H1 (cell line): ENCODE measurements at regions not wholly inside any gene's neighbourhood (a gene's known extent, or its start where the extent isn't known, plus 50 kb on each side); places are given as distances from the start of the nearest gene placed in this dataset.

Experiments
- CTCF ChIA-PET: fragments of 300-600 bp; sonication (Branson Sonifier 250); formaldehyde crosslinking; loops from one replicate; lab custom pipeline; 2021; ENCODE audit not compliant: partially characterized antibody; lab: Charles Lee
- POLR2A ChIA-PET: fragments of 300-600 bp; sonication (Branson Sonifier 250); formaldehyde crosslinking; loops from one replicate; lab custom pipeline; 2021; ENCODE audit warnings: inconsistent platforms; ENCODE audit not compliant: partially characterized antibody; lab: Charles Lee
- DNase-seq, 2 experiments: peaks; one replicate each; pipeline versions ENCODE4 v3.0.0 to v3.0.0-alpha.2; 2010 to 2022; ENCODE audit warnings: low spot score in 2 of 2, low read depth in 1 of 2, mixed read lengths in 1 of 2
- FAIRE-seq: peaks from 2 replicates; lab custom pipeline; 2011; peaks lifted over from hg19 to GRCh38; lab: Jason Lieb, UNC
- H2AFZ ChIP-seq: 2 replicates; pipeline ENCODE4 v1.8.1; 2012; ENCODE audit warnings: low read length, inconsistent platforms
- H2AK5ac ChIP-seq: 2 replicates; pipeline ENCODE4 v1.6.1; 2013; ENCODE audit warnings: low read depth, low read length
- H2BK120ac ChIP-seq: replicated peaks from 2 replicates; pipeline ENCODE3; 2013; ENCODE audit warnings: low read depth, low read length, inconsistent platforms
- H2BK12ac ChIP-seq: 2 replicates; pipeline ENCODE4 v1.6.1; 2013; ENCODE audit warnings: low read depth, low read length
- H2BK15ac ChIP-seq: 2 replicates; pipeline ENCODE4 v1.6.1; 2013; ENCODE audit warnings: low read length
- H2BK20ac ChIP-seq: 2 replicates; pipeline ENCODE4 v1.6.1; 2013; ENCODE audit warnings: low read length
- H2BK5ac ChIP-seq: 2 replicates; pipeline ENCODE4 v1.6.1; 2013; ENCODE audit warnings: low read depth, low read length
- H3K14ac ChIP-seq: 2 replicates; pipeline ENCODE4 v1.6.1; 2013; ENCODE audit warnings: inconsistent platforms; ENCODE audit not compliant: insufficient read length
- H3K18ac ChIP-seq: 2 replicates; pipeline ENCODE4 v1.6.1; 2013; ENCODE audit warnings: low read length; ENCODE audit errors: extremely low read depth
- H3K23ac ChIP-seq: 2 replicates; pipeline ENCODE4 v1.6.1; 2013; ENCODE audit warnings: inconsistent platforms; ENCODE audit not compliant: insufficient read length
- H3K23me2 ChIP-seq: 2 replicates; pipeline ENCODE4 v1.6.1; 2013; ENCODE audit warnings: low read depth, low read length
- H3K27ac ChIP-seq: 2 replicates; pipeline ENCODE4 v1.6.1; 2011; ENCODE audit warnings: low read depth, low read length, inconsistent platforms
- H3K27me3 ChIP-seq, 4 experiments: replicated peaks in 1 of 4; 1 replicate in 1 of 4; 2 replicates in 3 of 4; pipeline versions ENCODE4 v1.6.1 to v1.8.1; 2011 to 2013; ENCODE audit warnings: low read length in 3 of 4, mild to moderate bottlenecking in 3 of 4, inconsistent platforms in 2 of 4, mixed read lengths in 2 of 4, moderate library complexity in 1 of 4; ENCODE audit not compliant: control insufficient read depth in 3 of 4, insufficient read depth in 3 of 4; ENCODE audit errors: extremely low read depth in 1 of 4
- H3K36me3 ChIP-seq, 4 experiments: 2 replicates each; pipeline versions ENCODE4 v1.6.1 to v1.8.1; 2011 to 2013; ENCODE audit warnings: mild to moderate bottlenecking in 4 of 4, low read length in 3 of 4, moderate library complexity in 2 of 4, control low read depth in 1 of 4, inconsistent platforms in 1 of 4; ENCODE audit not compliant: insufficient read depth in 4 of 4, control insufficient read depth in 2 of 4
- H3K4ac ChIP-seq: replicated peaks from 2 replicates; pipeline ENCODE3; 2013; ENCODE audit warnings: low read length, low read depth, mixed read lengths, inconsistent platforms; ENCODE audit not compliant: insufficient read length
- H3K4me1 ChIP-seq, 4 experiments: replicated peaks in 1 of 4; 1 replicate in 1 of 4; 2 replicates in 3 of 4; pipeline versions ENCODE4 v1.6.1 to v1.8.1; 2011 to 2013; ENCODE audit warnings: low read length in 3 of 4, inconsistent platforms in 2 of 4, mixed read lengths in 1 of 4; ENCODE audit not compliant: insufficient read depth in 4 of 4, control insufficient read depth in 3 of 4
- H3K4me2 ChIP-seq, 2 experiments: 2 replicates each; pipeline versions ENCODE4 v1.6.1 to v1.8.1; 2011 to 2013; ENCODE audit warnings: low read depth in 2 of 2, low read length in 2 of 2, control low read depth in 1 of 2, inconsistent platforms in 1 of 2, mild to moderate bottlenecking in 1 of 2; ENCODE audit not compliant: insufficient read depth in 1 of 2
- H3K4me3 ChIP-seq, 4 experiments: fragments of 200-600, 300-600 bp in 1 of 4; sonication (generic), shearing (Covaris generic), sonication (Bioruptor Twin) in 1 of 4; 2 replicates each; pipeline versions ENCODE4 v1.5.1 to v1.8.1; 2011 to 2016; ENCODE audit warnings: low read length in 4 of 4, low read depth in 3 of 4, control low read depth in 2 of 4, inconsistent platforms in 2 of 4, mild to moderate bottlenecking in 2 of 4, mixed read lengths in 1 of 4, moderate library complexity in 1 of 4; ENCODE audit not compliant: insufficient read depth in 2 of 4; ENCODE audit errors: extremely low read depth in 1 of 4
- H3K56ac ChIP-seq: replicated peaks from 2 replicates; pipeline ENCODE3; 2013; ENCODE audit warnings: low read depth, mild to moderate bottlenecking, mixed read lengths, low read length, inconsistent platforms; ENCODE audit not compliant: insufficient read length
- H3K79me1 ChIP-seq: 2 replicates; pipeline ENCODE4 v1.6.1; 2013; ENCODE audit warnings: low read depth, low read length, control low read depth
- H3K79me2 ChIP-seq, 2 experiments: 2 replicates each; pipeline versions ENCODE4 v1.6.1 to v1.8.1; 2012 to 2013; ENCODE audit warnings: low read length in 2 of 2, mild to moderate bottlenecking in 2 of 2, inconsistent platforms in 1 of 2; ENCODE audit not compliant: insufficient read depth in 2 of 2, control insufficient read depth in 1 of 2
- H3K9ac ChIP-seq, 4 experiments: replicated peaks in 1 of 4; 1 replicate in 1 of 4; 2 replicates in 3 of 4; pipeline versions ENCODE4 v1.6.1 to v1.8.1; 2011 to 2013; ENCODE audit warnings: low read depth in 3 of 4, low read length in 3 of 4, control low read depth in 2 of 4, mild to moderate bottlenecking in 2 of 4, moderate library complexity in 2 of 4, inconsistent platforms in 1 of 4; ENCODE audit errors: extremely low read depth in 1 of 4
- H3K9me3 ChIP-seq, 2 experiments: 2 replicates each; pipeline versions ENCODE4 v1.6.1 to v1.8.1; 2012 to 2013; ENCODE audit warnings: mild to moderate bottlenecking in 2 of 2, moderate library complexity in 2 of 2, control low read depth in 1 of 2, inconsistent platforms in 1 of 2, low read depth in 1 of 2, low read length in 1 of 2, mixed read lengths in 1 of 2; ENCODE audit not compliant: insufficient read depth in 2 of 2
- H4K20me1 ChIP-seq, 2 experiments: replicated peaks in 1 of 2; 2 replicates each; pipeline versions ENCODE3 to v1.8.1; 2011 to 2013; ENCODE audit warnings: inconsistent platforms in 2 of 2, low read length in 2 of 2, mild to moderate bottlenecking in 1 of 2; ENCODE audit not compliant: insufficient read depth in 2 of 2, control insufficient read depth in 1 of 2
- H4K5ac ChIP-seq: 2 replicates; pipeline ENCODE4 v1.6.1; 2013; ENCODE audit warnings: low read length, low read depth, mixed read lengths, inconsistent platforms; ENCODE audit not compliant: insufficient read length
- H4K8ac ChIP-seq: 2 replicates; pipeline ENCODE4 v1.8.0; 2013; ENCODE audit warnings: mild to moderate bottlenecking, moderate library complexity, low read length, inconsistent platforms; ENCODE audit not compliant: insufficient read depth; ENCODE audit errors: extremely low read depth
- H4K91ac ChIP-seq: replicated peaks from 2 replicates; pipeline ENCODE3; 2013; ENCODE audit warnings: low read length, mixed read lengths, inconsistent platforms; ENCODE audit not compliant: insufficient read length
- CREB1 ChIP-seq: IDR thresholded peaks from 2 replicates; pipeline ENCODE4 v1.6.1; 2012; ENCODE audit warnings: inconsistent platforms
- JUN ChIP-seq: IDR thresholded peaks from 2 replicates; pipeline ENCODE4 v1.6.1; 2011; ENCODE audit warnings: low read depth, mild to moderate bottlenecking, improper control_type of control experiment, low read length
- SUZ12 ChIP-seq: fragments of 200-600 bp; sonication (generic); IDR thresholded peaks from 2 replicates; pipeline ENCODE4 v1.6.1; 2012; ENCODE audit warnings: mild to moderate bottlenecking, inconsistent platforms, low read length, moderate library complexity, mixed read lengths
- TAF7 ChIP-seq: optimal IDR thresholded peaks from 2 replicates; pipeline ENCODE3; 2011; ENCODE audit warnings: low read depth, mild to moderate bottlenecking, inconsistent platforms, low read length, moderate library complexity, borderline replicate concordance
- WGBS, 2 experiments: shearing (Covaris generic) in 1 of 2; methylation state at CpG; one replicate each; pipeline versions ENCODE4 v1.1.6 to v1.1.7; 2013 to 2015; ENCODE audit warnings: low lambda C conversion rate in 2 of 2, mixed read lengths in 2 of 2, inconsistent platforms in 1 of 2, low coverage in 1 of 2, missing lambda C conversion rate in 1 of 2; ENCODE audit not compliant: insufficient replicate concordance in 2 of 2, insufficient coverage in 1 of 2, insufficient read length in 1 of 2; ENCODE audit errors: extremely low coverage in 1 of 2, missing lambda C conversion rate in 1 of 2; 5-methylcytosine and 5-hydroxymethylcytosine counted together

GRCh38 chr6:26179675-26180074, 92.4 kb downstream of the HFE start:
- Histone ChIP-seq H3K18ac (no peak overlapping the region), H3K79me1 (no peaks in the 10 kb centered on the region), H2AK5ac (no peak overlapping the region), H3K4ac (no peak overlapping the region), H3K27ac (no peak overlapping the region), H2BK15ac (no peak overlapping the region), H3K56ac (no peak overlapping the region), H3K79me2 (no peaks in the 10 kb centered on the region), H4K20me1 (no peaks in the 10 kb centered on the region), H3K4me3 (no peak overlapping the region), H3K23me2 (peaks cover 3% of the 10 kb centered on the region; the same call in 1 of the 2 replicates), H4K8ac (no peak overlapping the region), H2BK5ac (no peak overlapping the region), H3K27me3 (no peaks in the 10 kb centered on the region), H2BK120ac (no peak overlapping the region), H3K36me3 (no peaks in the 10 kb centered on the region), H2BK20ac (no peak overlapping the region), H2AFZ (no peak overlapping the region), H3K4me1 (peaks cover 0 to 6% (median 1%) of the 10 kb centered on the region in 4 experiments; a peak in 4 of 7 replicates), H3K9ac (no peak overlapping the region), H3K4me2 (no peak overlapping the region), H3K9me3 (no peaks in the 10 kb centered on the region), H4K5ac (no peak overlapping the region), H3K14ac (no peak overlapping the region), H4K91ac (no peak overlapping the region), H3K23ac (no peak overlapping the region), H2BK12ac (peak overlapping the region; percentile 44; the same call in 1 of the 2 replicates)
- DNase-seq: no peak
- ChIA-PET CTCF (interaction anchor here (0.8 to 1.5 kb wide), 3 partner anchors 9 to 21 kb away, joined by 3 read pairs; a partner anchor contains a TSS), POLR2A (interaction anchor here (0.7 to 5.8 kb wide), 18 partner anchors 9 to 1692 kb away, joined by 3 to 109 read pairs (median 6); a partner anchor contains a TSS)
- TF ChIP-seq CREB1 (no peak), TAF7 (no peak), SUZ12 (no peak), JUN (no peak)
- FAIRE-seq: no peak
- 70% methylated on average over 1 of the region's 1 CpG; no CpG with 5 or more reads in 1 of the 2 experiments for WGBS, 2 experiments
